Ishikawa (cell line): ENCODE measurements at regions not wholly inside any gene's neighbourhood (a gene's known extent, or its start where the extent isn't known, plus 50 kb on each side); places are given as distances from the start of the nearest gene placed in this dataset.

Experiments used
- CEBPB ChIP-seq: IDR thresholded peaks from 2 replicates; pipeline ENCODE4 v1.6.1; 2012
- CREB1 ChIP-seq: IDR thresholded peaks from 2 replicates; pipeline ENCODE4 v1.6.1; 2012; ENCODE audit warnings: low read depth
- EGR1 ChIP-seq: IDR thresholded peaks from 2 replicates; pipeline ENCODE4 v1.6.1; 2012
- EP300 ChIP-seq: IDR thresholded peaks from 2 replicates; pipeline ENCODE4 v1.6.1; 2012; ENCODE audit warnings: borderline replicate concordance
- FOXM1 ChIP-seq: IDR thresholded peaks from 2 replicates; pipeline ENCODE4 v1.6.1; 2012; ENCODE audit warnings: low read depth, borderline replicate concordance
- MAX ChIP-seq: IDR thresholded peaks from 2 replicates; pipeline ENCODE4 v1.6.1; 2012
- NFIC ChIP-seq: IDR thresholded peaks from 2 replicates; pipeline ENCODE4 v1.6.1; 2012
- RAD21 ChIP-seq: IDR thresholded peaks from 2 replicates; pipeline ENCODE4 v1.6.1; 2012; ENCODE audit warnings: low read depth
- REST ChIP-seq: IDR thresholded peaks from 2 replicates; pipeline ENCODE4 v1.6.1; 2012; ENCODE audit warnings: low read depth, mild to moderate bottlenecking
- TAF1 ChIP-seq: IDR thresholded peaks from 2 replicates; pipeline ENCODE4 v1.6.1; 2012; ENCODE audit warnings: low read depth, mild to moderate bottlenecking
- TCF12 ChIP-seq: IDR thresholded peaks from 2 replicates; pipeline ENCODE4 v1.6.1; 2012; ENCODE audit warnings: low read depth
- TEAD4 ChIP-seq: IDR thresholded peaks from 2 replicates; pipeline ENCODE4 v1.6.1; 2012
- USF1 ChIP-seq: IDR thresholded peaks from 2 replicates; pipeline ENCODE4 v1.6.1; 2012
- YY1 ChIP-seq: IDR thresholded peaks from 2 replicates; pipeline ENCODE4 v1.6.1; 2012; ENCODE audit warnings: low read depth
- ZBTB7A ChIP-seq: IDR thresholded peaks from 2 replicates; pipeline ENCODE4 v1.6.1; 2012; ENCODE audit warnings: low read depth

- TF ChIP-seq CREB1, result no peak
- TF ChIP-seq ZBTB7A, result no peak
- TF ChIP-seq NFIC, result no peak
- no peak for TF ChIP-seq TCF12
- no peak for TF ChIP-seq TAF1
- no peak for TF ChIP-seq MAX
- no peak for TF ChIP-seq USF1
- no peak for TF ChIP-seq FOXM1
- TF ChIP-seq EP300, result no peak
- TF ChIP-seq EGR1, result no peak
Observed at GRCh38 chr7:92967238-92967637, 130.9 kb upstream of the CDK6 start.

- TF ChIP-seq NFIC (no peak), TEAD4 (no peak), USF1 (no peak), TAF1 (no peak)
Observed at GRCh38 chr7:92964141-92964540, 127.8 kb upstream of the CDK6 start.

- TF ChIP-seq ZBTB7A (no peak), EGR1 (no peak), FOXM1 (no peak), NFIC (no peak), REST (no peak), TCF12 (no peak), RAD21 (no peak), USF1 (no peak), MAX (no peak), CREB1 (no peak), CEBPB (no peak), TEAD4 (no peak), EP300 (no peak), YY1 (no peak), TAF1 (no peak)
Observed at GRCh38 chr7:92963566-92963965, 127.2 kb upstream of the CDK6 start.

- no peak for TF ChIP-seq CEBPB
- no peak for TF ChIP-seq TAF1
- no peak for TF ChIP-seq RAD21
- TF ChIP-seq USF1, result no peak
- TF ChIP-seq ZBTB7A, result no peak
- TF ChIP-seq TCF12, result no peak
- TF ChIP-seq MAX, result no peak
- no peak for TF ChIP-seq YY1
- no peak for TF ChIP-seq EP300
Observed at GRCh38 chr7:92961961-92962360, 125.6 kb upstream of the CDK6 start.

GRCh38 chr7:92956575-92956974 lies 120.2 kb upstream of the CDK6 start:
- TF ChIP-seq YY1 (no peak), TAF1 (no peak), ZBTB7A (no peak), NFIC (no peak), EGR1 (no peak), CEBPB (no peak), RAD21 (no peak), REST (no peak), FOXM1 (no peak), EP300 (no peak), CREB1 (no peak), MAX (no peak), TCF12 (no peak), TEAD4 (no peak), USF1 (no peak)
